ENCODE measurements at regions not wholly inside any gene's neighbourhood (a gene's known extent, or its start where the extent isn't known, plus 50 kb on each side); places are given as distances from the start of the nearest gene placed in this dataset.

DNA sequence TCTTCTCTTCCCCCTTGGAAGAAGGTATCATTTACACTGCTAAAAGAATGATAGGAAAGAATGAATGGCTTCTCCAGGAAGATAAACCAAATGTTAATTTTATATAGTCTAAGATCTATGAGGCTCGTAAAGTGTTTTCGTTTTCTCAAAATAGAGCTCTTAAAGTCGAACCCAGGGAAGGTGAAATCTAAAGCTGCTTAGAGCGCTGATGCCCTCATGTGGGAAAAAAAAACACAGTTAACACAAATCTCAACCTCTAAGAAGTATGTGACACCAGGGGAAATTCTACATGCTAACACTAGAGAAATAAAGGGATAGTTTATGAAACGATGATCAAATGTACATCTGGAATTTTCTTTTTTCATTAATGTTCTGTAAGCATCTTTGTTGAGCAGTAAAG lies 257.9 kb downstream of the RASEF start:
- no peak for TF ChIP-seq POLR2A (IDR thresholded peaks at IDR 0.05; ENCODE audit: low read depth, low read length)
- TF ChIP-seq POLR2AphosphoS5 (IDR thresholded peaks at IDR 0.05; ENCODE audit: low read depth, low read length): no peak
- TF ChIP-seq TAF1 (IDR thresholded peaks at IDR 0.05; ENCODE audit: low read depth, low read length): no peak
- TF ChIP-seq SPI1 (IDR thresholded peaks at IDR 0.05; ENCODE audit: low read depth, low read length): no peak
- no peak for TF ChIP-seq POU2F2 (IDR thresholded peaks at IDR 0.05; ENCODE audit: low read depth, low read length)
- no peak for TF ChIP-seq PAX5 (IDR thresholded peaks at IDR 0.05; ENCODE audit: insufficient read depth, low read length, severe bottlenecking)

Measured in GM12891 (cell line).